IMR-90 (cell line): ENCODE measurements at regions not wholly inside any gene's neighbourhood (a gene's known extent, or its start where the extent isn't known, plus 50 kb on each side); places are given as distances from the start of the nearest gene placed in this dataset.

Source experiments
- ATAC-seq: fragments of 200-7000 bp; cut with Tn5 transposase; 2 replicates; pipeline ENCODE4 v1.9.1; 2020; ENCODE audit warnings: low read depth, mild to moderate bottlenecking, moderate library complexity
- BruUV-seq: library from RNA; stranded (reverse); fragments of 400-500 nt; replicated peaks from 2 replicates; lab custom pipeline; 2021; lab: Mats Ljungman, UMichigan
- CTCF ChIA-PET: fragments of 300-600 bp; formaldehyde crosslinking; extraction: SDS; loops from one replicate; lab custom pipeline; 2021; ENCODE audit warnings: antibody characterized with exemption; lab: Yijun Ruan, JAX
- POLR2A ChIA-PET: fragments of 300-600 bp; sonication (Branson Sonifier 250); formaldehyde crosslinking; loops from one replicate; lab custom pipeline; 2022; ENCODE audit warnings: antibody characterized with exemption; ENCODE audit not compliant: unreplicated experiment; lab: Charles Lee
- DNase-seq: peaks from one replicate; pipeline ENCODE4 v3.0.0; 2013
- H2AFZ ChIP-seq: replicated peaks from 2 replicates; pipeline ENCODE3; 2013; ENCODE audit warnings: low read length, mild to moderate bottlenecking; ENCODE audit not compliant: poor library complexity
- H2AK5ac ChIP-seq: 2 replicates; pipeline ENCODE4 v1.6.1; 2013; ENCODE audit warnings: low read depth, low read length, inconsistent platforms
- H2AK9ac ChIP-seq: replicated peaks from 2 replicates; pipeline ENCODE3; 2013; ENCODE audit warnings: mild to moderate bottlenecking, low read depth, low read length, moderate library complexity; ENCODE audit not compliant: poor library complexity
- H2BK120ac ChIP-seq: 2 replicates; pipeline ENCODE4 v1.6.1; 2013; ENCODE audit warnings: low read depth, low read length, inconsistent platforms
- H2BK15ac ChIP-seq: 3 replicates; pipeline ENCODE4 v1.6.1; 2013; ENCODE audit warnings: low read depth, low read length, inconsistent platforms
- H2BK20ac ChIP-seq: 2 replicates; pipeline ENCODE4 v1.6.1; 2013; ENCODE audit warnings: low read depth, mild to moderate bottlenecking, inconsistent platforms, low read length, moderate library complexity
- H2BK5ac ChIP-seq: 2 replicates; pipeline ENCODE4 v1.6.1; 2013; ENCODE audit warnings: mild to moderate bottlenecking, low read depth, low read length, inconsistent platforms; ENCODE audit not compliant: poor library complexity, severe bottlenecking
- H3K14ac ChIP-seq: replicated peaks from 2 replicates; pipeline ENCODE4 v1.6.1; 2013; ENCODE audit warnings: low read depth, low read length, inconsistent platforms
- H3K18ac ChIP-seq: 2 replicates; pipeline ENCODE4 v1.6.1; 2013; ENCODE audit warnings: low read depth, low read length, control low read depth
- H3K23ac ChIP-seq: 2 replicates; pipeline ENCODE4 v1.6.1; 2013; ENCODE audit warnings: low read depth, low read length, inconsistent platforms
- H3K27ac ChIP-seq: 2 replicates; pipeline ENCODE4 v1.5.1; 2013; ENCODE audit warnings: mild to moderate bottlenecking, control low read depth, low read length; ENCODE audit not compliant: insufficient read depth
- H3K27me3 ChIP-seq: 2 replicates; pipeline ENCODE4 v1.6.1; 2013; ENCODE audit warnings: low read length; ENCODE audit not compliant: control insufficient read depth, insufficient read depth
- H3K36me3 ChIP-seq: 2 replicates; pipeline ENCODE4 v1.6.1; 2013; ENCODE audit warnings: low read length, mixed read lengths; ENCODE audit not compliant: control insufficient read depth, insufficient read depth
- H3K4ac ChIP-seq: 2 replicates; pipeline ENCODE4 v1.6.1; 2013; ENCODE audit warnings: low read depth, low read length, inconsistent platforms
- H3K4me1 ChIP-seq: 2 replicates; pipeline ENCODE4 v1.6.1; 2013; ENCODE audit warnings: low read length, mixed read lengths; ENCODE audit not compliant: control insufficient read depth, insufficient read depth
- H3K4me2 ChIP-seq: 2 replicates; pipeline ENCODE4 v1.6.1; 2013; ENCODE audit warnings: low read depth, mild to moderate bottlenecking, control low read depth, low read length, moderate library complexity
- H3K4me3 ChIP-seq: 2 replicates; pipeline ENCODE4 v1.5.1; 2013; ENCODE audit warnings: low read depth, mild to moderate bottlenecking, control low read depth, low read length, moderate library complexity; ENCODE audit not compliant: insufficient read depth
- H3K56ac ChIP-seq: 2 replicates; pipeline ENCODE4 v1.6.1; 2013; ENCODE audit warnings: low read length, inconsistent platforms; ENCODE audit not compliant: insufficient read depth; ENCODE audit errors: extremely low read depth
- H3K79me1 ChIP-seq, 2 experiments: 2 replicates each; pipeline ENCODE4 v1.6.1; 2013; ENCODE audit warnings: low read length in 2 of 2, inconsistent platforms in 1 of 2, low read depth in 1 of 2
- H3K9ac ChIP-seq: 2 replicates; pipeline ENCODE4 v1.6.1; 2013; ENCODE audit warnings: low read depth, low read length, control low read depth
- H3K9me1 ChIP-seq: 2 replicates; pipeline ENCODE4 v1.6.1; 2013; ENCODE audit warnings: low read length, inconsistent platforms; ENCODE audit not compliant: insufficient read depth
- H3K9me3 ChIP-seq: 2 replicates; pipeline ENCODE4 v1.6.1; 2013; ENCODE audit warnings: low read length; ENCODE audit not compliant: control insufficient read depth, insufficient read depth
- H4K20me1 ChIP-seq: 2 replicates; pipeline ENCODE4 v1.6.1; 2013; ENCODE audit warnings: low read length, inconsistent platforms; ENCODE audit not compliant: insufficient read depth
- H4K5ac ChIP-seq: 2 replicates; pipeline ENCODE4 v1.6.1; 2013; ENCODE audit warnings: mild to moderate bottlenecking, low read depth, low read length, control low read depth
- H4K8ac ChIP-seq, 2 experiments: 2 replicates each; pipeline ENCODE4 v1.6.1; 2013; ENCODE audit warnings: low read depth in 2 of 2, low read length in 2 of 2, control low read depth in 1 of 2, inconsistent platforms in 1 of 2
- H4K91ac ChIP-seq: 2 replicates; pipeline ENCODE4 v1.6.1; 2013; ENCODE audit warnings: low read depth, low read length, inconsistent platforms; ENCODE audit not compliant: insufficient read depth
- CEBPB ChIP-seq: IDR thresholded peaks from 2 replicates; pipeline ENCODE4 v1.6.1; 2012; ENCODE audit warnings: low read depth, low read length, improper control_type of control experiment
- CHD1 ChIP-seq: IDR thresholded peaks from 2 replicates; pipeline ENCODE4 v1.6.1; 2012; ENCODE audit warnings: low read depth, low read length, improper control_type of control experiment
- CTCF ChIP-seq: conservative IDR thresholded peaks from 2 replicates; pipeline ENCODE4 v1.5.1; 2012; ENCODE audit warnings: mild to moderate bottlenecking, low read depth, low read length, improper control_type of control experiment
- MXI1 ChIP-seq: IDR thresholded peaks from 2 replicates; pipeline ENCODE4 v1.6.1; 2012; ENCODE audit warnings: low read depth, mild to moderate bottlenecking, low read length, moderate library complexity, borderline replicate concordance
- POLR2A ChIP-seq: IDR thresholded peaks from 2 replicates; pipeline ENCODE4 v1.6.1; 2012; ENCODE audit warnings: mild to moderate bottlenecking, low read depth, low read length
- RAD21 ChIP-seq: IDR thresholded peaks from 2 replicates; pipeline ENCODE4 v1.6.1; 2012; ENCODE audit warnings: low read length, improper control_type of control experiment
- RCOR1 ChIP-seq: IDR thresholded peaks from 2 replicates; pipeline ENCODE4 v1.6.1; 2012; ENCODE audit warnings: mild to moderate bottlenecking, low read length, improper control_type of control experiment; ENCODE audit not compliant: insufficient replicate concordance
- USF2 ChIP-seq: fragments of 150-350 bp; IDR thresholded peaks from 2 replicates; pipeline ENCODE4 v1.6.1; 2017; ENCODE audit warnings: mild to moderate bottlenecking, antibody characterized with exemption, low read length, low read depth
- WGBS, 2 experiments: methylation state at CpG; one replicate each; pipeline versions ENCODE4 v1.1.5 to v1.1.7; 2013; ENCODE audit warnings: missing lambda C conversion rate in 2 of 2; ENCODE audit not compliant: insufficient read length in 1 of 2; ENCODE audit errors: extremely low coverage in 2 of 2; 5-methylcytosine and 5-hydroxymethylcytosine counted together
- dilution Hi-C: fragments of 300-500 bp; cut with HindIII; formaldehyde crosslinking; loops from one replicate; pipeline ENCODE4 v1.14.3; 2018; ENCODE audit warnings: low sequenced_read_pairs; ENCODE audit not compliant: unreplicated experiment
- in situ Hi-C: fragments of 300-500 bp; cut with MboI; formaldehyde crosslinking; loops from 3 replicates; pipeline ENCODE4 v1.14.3; 2019; ENCODE audit warnings: low sequenced_read_pairs, inconsistent platforms, mixed read lengths
- intact Hi-C: fragments of 100-400 bp; cut with micrococcal nuclease; formaldehyde crosslinking; loops from 2 replicates; pipeline ENCODE4 v1.10.0; 2022

GRCh38 chr1:11384170-11384554 is 94.8 kb upstream of the DISP3 start:
- no peak overlapping the region for H3K18ac ChIP-seq
- no peak overlapping the region for H4K5ac ChIP-seq
- BruUV-seq: no TSS peak
- no peak overlapping the region for H2BK20ac ChIP-seq
- H2BK15ac ChIP-seq: no peak overlapping the region
- H2AFZ ChIP-seq: no peak overlapping the region
- no peaks in the 10 kb centered on the region for H3K9me1 ChIP-seq
- H3K4me2 ChIP-seq: no peak overlapping the region
- DNase-seq (peak; percentile 13), ATAC-seq (no peak)
- no peaks in the 10 kb centered on the region for H3K4me1 ChIP-seq
- no peak for TF ChIP-seq RAD21
- TF ChIP-seq RCOR1: no peak
- no peak for TF ChIP-seq POLR2A
- TF ChIP-seq USF2: no peak
- TF ChIP-seq MXI1: no peak
- TF ChIP-seq CEBPB: no peak
- no peak for TF ChIP-seq CTCF
- no peak for TF ChIP-seq CHD1
- dilution Hi-C loops: no loop called here
- H2AK5ac ChIP-seq: no peak overlapping the region
- no peak overlapping the region for H3K4ac ChIP-seq
- WGBS, 2 experiments: no CpG with 5 or more reads among the region's 6 CpGs
- no peak overlapping the region for H2BK120ac ChIP-seq
- H3K27me3 ChIP-seq: peaks cover 5% of the 10 kb centered on the region; the same call in 1 of the 2 replicates
- no peaks in the 10 kb centered on the region for H3K79me1 ChIP-seq
- no peaks in the 10 kb centered on the region for H3K9me3 ChIP-seq
- H3K23ac ChIP-seq: no peak overlapping the region
- no peak overlapping the region for H2BK5ac ChIP-seq
- no peak overlapping the region for H3K9ac ChIP-seq
- no peak overlapping the region for H3K4me3 ChIP-seq
- no peak overlapping the region for H3K14ac ChIP-seq
- in situ Hi-C loops: no loop called here
- no peak overlapping the region for H4K91ac ChIP-seq
- H4K8ac ChIP-seq: no peak overlapping the region
- H2AK9ac ChIP-seq: no peak overlapping the region
- no peaks in the 10 kb centered on the region for H3K36me3 ChIP-seq
- ChIA-PET POLR2A (no interaction called here), CTCF (no interaction called here)
- H3K56ac ChIP-seq: no peak overlapping the region
- H4K20me1 ChIP-seq: no peaks in the 10 kb centered on the region
- H3K27ac ChIP-seq: no peak overlapping the region
- intact Hi-C loops: no loop called here
